GM19240 (cell line): ENCODE measurements at regions not wholly inside any gene's neighbourhood (a gene's known extent, or its start where the extent isn't known, plus 50 kb on each side); places are given as distances from the start of the nearest gene placed in this dataset.
"Not testable (repeated sequence)": the region's sequence is repeated elsewhere in the genome, so short reads cannot be mapped to it uniquely, and the experiment has no call there.

Experiments
- DNase-seq: peaks from one replicate; pipeline ENCODE4 v3.0.0; 2011; ENCODE audit warnings: low spot score; ENCODE audit not compliant: insufficient read length

DNA sequence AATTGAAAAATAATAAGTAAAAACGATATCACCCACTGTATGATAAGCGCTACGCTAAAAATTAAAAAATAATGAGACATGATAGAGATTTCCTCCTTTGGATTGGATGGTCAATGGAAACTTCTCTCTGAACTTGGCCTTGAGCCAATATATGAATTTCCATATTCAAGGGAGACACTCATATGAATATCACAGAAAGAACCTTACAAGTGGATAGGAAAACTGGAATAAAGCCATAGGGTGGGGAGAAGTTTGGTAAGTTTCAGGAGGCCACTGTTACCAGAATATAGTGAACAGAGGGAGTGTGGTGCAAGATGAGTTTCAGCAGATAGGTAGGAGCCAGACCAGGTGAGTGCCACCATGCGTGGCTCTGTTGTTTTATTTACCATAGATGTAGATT, 147.2 kb downstream of the SEM1 start:
- DNase-seq, result no peak

DNA sequence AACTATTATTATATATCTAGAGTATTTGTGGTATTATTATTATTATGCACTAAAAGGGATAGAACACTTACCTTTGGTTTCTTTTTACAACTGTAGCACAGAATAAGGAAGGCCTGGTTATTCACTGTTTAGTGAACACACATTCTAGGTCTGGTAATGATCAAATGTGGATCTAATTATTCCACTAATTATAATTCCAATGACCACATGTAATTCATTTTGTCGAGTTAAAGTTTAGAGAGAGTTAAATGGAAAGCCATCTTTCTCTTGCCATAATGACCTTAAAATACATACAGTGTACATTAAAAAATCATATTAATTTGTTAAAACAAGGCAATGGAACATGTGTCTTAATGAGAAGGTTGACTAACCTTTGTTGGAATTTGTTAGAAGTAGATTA, 147.8 kb downstream of the SEM1 start:
- DNase-seq, result no peak

DNA sequence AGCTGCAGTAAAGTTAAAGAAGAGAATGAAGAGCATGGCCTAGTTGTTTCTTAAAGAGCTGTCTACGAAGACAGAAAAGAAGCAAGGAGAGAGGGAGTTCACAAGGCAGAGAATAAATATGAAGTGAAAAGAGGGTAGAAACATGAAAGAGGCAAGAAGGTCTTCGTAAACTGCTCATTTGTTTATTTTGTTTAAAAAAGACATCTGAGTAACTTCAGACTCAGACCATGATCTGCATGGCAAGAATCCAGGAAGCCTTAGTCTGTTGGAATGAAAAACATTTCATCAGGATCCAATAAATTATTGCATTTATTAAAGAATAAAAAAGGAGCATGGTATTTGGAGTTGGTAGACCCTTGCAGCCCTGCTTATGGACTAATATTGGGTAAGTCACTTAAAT, 151.1 kb downstream of the SEM1 start:
- no peak for DNase-seq

DNA sequence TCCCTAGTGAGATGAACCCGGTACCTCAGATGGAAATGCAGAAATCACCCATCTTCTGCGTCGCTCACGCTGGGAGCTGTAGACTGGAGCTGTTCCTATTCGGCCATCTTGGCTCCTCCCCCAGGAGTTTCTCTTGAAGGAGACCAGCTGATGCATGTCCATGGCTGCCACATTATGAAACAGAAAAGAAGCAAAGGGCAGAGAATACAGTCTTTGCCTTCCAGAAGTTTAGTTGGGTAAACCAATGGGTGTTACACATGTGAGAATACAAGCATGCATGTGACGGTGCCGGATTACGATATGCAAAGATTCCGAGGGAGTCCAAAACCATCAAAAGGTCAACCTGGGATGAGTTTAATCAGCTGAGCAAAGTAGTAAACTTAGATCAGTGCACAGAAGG, 151.6 kb downstream of the SEM1 start:
- DNase-seq, result no peak

DNA sequence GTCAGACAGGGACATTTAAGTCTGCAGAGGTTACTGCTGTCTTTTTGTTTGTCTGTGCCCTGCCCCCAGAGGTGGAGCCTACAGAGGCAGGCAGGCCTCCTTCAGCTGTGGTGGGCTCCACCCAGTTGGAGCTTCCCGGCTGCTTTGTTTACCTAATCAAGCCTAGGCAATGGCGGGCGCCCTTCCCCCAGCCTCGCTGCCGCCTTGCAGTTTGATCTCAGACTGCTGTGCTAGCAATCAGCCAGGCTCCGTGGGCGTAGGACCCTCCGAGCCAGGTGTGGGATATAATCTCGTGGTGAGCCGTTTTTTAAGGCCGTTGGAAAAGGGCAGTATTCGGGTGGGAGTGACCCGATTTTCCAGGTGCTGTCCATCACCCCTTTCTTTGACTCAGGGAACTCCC, 152.0 kb downstream of the SEM1 start:
- DNase-seq, result not testable (repeated sequence)

DNA sequence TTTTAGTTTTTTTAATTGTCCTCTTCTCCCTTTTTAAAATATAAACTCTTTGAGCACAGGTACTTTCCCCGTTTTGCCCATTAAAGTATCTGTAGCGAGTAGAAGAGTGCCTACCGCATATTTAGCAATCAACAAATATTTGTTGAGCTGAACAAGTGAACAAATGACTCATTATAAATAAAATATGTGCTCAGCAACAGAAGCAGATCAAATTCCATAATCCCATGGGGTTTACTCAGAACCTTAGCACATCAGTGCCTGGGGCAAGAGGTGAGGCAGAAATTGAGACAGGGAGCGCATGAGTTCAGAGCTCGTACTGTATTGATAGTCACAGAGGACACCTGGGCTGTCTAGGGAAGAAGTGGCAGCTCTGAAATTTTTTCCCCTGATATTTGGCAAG, 161.0 kb downstream of the SEM1 start:
- DNase-seq, result no peak

DNA sequence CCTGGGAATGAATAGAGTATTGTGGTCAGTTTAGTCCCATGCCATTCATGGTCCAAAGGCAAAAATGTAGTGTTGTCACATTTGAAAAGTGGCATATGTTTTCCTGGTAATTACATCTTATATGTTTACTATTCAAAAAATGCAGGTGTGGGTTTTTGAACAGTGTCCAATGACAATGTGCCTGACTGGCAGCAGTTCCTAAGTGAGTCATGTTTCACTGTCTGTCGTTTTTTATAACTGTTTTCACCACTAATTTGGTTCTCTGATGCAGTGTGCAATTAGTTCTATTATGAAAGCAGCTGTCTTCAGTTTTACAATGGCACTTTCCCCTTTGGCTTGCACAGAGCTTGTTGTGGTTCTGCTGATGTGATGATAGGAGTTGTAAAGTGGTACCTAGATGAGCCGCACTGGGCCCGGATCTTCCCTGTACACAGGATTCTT, 162.3 kb downstream of the SEM1 start:
- DNase-seq, result no peak

DNA sequence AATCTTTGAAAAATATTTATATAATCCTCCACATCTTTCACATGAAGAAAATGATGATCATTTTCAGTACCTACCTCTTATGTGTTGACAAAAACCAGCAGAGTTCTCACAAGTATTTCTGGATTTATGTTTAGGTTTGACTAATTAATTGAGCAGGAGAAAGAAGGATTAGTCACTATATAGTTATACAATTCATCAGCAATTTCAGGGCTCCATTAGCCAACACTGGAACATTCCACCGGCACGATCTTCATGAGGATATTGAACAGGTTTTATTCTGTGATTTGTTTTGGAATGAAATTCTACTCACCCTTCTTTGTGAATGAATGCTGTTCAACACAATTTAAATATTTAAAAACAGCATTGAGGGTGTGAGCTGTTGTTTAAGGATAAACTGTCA, 163.2 kb downstream of the SEM1 start:
- DNase-seq, result no peak

DNA sequence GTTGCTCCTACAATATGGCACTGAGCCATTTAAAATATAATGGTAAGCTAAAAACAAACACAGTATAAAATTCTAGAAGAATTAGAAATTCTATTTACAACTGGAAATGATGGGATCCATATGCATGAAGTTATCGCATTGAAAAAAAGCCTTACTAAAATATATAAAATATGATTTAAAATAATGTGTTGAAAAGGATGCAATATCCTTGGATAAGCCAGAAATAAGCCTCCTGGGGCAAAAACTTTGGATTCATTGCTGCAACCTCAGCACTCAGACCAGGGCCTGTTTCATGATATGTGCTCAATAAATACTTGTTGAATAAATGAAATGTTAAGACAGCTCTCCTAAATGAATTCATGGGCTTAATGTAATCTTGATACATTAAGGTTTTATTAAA, 170.2 kb downstream of the SEM1 start:
- DNase-seq, result no peak

DNA sequence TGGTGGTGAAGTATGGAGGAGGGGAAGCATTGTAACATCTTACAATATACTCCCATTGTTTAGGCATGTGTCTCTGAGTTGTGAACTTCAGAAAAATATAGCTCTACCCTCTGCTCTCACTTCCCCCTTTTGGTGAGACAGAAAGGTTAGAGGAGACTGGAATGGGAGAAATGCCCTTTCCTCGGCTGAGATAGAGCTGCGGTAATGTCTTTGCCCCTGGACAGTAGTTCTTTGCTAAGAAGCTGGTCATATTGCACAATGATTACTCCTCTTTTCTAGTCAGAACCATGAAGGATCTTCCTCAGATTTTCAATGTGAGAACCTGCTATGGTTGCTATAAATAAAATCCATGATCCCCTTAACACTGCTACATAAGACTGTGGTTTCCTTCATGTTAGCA, 171.0 kb downstream of the SEM1 start:
- DNase-seq, result no peak

DNA sequence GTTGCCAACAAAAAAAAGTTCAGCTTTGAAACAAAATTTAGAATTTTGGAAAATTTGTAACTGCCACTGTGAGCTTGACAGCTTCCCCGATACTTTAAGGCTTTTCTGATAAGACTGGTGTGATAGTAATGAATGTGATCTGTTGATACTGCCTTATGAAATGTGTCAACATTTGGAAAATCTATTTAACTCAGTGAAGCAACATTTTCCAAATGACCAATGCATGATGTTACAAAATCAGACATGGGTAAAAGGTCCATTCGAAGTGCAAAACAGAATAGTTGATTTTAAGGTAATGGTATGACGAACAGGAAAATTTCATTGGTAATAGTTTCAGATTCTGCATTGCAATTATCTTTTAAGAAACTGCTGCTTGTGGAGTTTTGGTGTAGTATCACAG, 175.4 kb downstream of the SEM1 start:
- DNase-seq, result no peak

DNA sequence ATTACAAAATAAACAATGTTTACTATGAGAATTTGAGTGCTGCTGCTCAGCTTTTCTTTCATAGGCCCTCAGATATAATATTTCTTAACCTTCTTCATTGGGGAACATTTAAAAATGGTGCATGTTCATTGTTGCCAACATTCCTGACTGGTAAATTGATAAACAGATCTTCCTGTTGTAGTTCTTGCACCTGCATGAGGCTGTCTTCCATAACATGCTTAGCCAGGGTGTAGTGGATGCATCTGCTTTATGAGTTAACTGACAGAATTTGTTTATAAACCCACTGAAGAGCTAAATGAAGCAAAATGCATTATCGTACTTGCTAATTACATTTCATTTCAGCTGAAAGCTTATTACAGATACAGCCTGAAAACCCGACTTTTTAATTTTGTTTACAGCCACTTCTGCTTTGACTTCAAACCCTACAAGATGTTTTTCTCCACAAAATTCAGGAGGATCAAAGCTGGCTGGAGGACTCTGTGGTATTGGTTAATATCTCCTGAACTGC, 177.2 kb downstream of the SEM1 start:
- DNase-seq, result no peak

DNA sequence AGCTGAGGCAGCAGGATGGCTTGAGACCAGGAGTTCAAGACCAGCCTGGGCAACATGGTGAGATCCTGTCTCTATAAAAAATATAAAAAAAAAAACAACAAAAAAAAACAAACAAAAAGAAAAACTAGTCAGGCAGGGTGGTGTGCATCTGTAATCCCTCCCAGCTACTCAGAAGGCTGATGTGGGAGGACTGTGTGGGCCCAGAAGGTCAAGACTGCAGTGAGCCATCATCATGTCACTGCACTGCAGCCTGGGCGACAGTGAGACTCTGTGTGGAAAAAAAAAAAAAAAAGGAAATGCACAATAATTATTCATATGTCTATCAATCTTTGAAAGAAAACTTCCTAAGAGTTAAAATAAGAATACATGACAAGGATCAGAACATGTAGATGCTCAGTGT, 178.3 kb downstream of the SEM1 start:
- DNase-seq, result no peak

DNA sequence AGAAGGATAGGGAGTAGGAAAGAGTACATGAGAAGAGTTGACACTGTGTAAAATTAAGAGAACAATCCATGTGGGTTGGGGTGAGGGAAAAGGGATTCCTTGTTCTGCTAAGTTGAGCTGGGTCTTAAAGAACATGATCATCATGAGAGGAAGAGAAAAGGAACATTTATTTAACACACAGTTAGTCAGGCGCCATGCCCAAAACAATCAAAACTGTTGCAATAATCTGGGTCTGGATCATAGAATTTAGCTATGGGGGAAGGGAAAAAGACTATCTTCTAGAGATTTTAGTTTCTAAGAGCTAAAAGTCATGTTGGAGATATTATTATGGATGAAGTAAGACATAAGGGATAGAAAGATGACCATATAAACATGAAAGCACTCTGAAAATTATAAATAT, 178.9 kb downstream of the SEM1 start:
- no peak for DNase-seq

DNA sequence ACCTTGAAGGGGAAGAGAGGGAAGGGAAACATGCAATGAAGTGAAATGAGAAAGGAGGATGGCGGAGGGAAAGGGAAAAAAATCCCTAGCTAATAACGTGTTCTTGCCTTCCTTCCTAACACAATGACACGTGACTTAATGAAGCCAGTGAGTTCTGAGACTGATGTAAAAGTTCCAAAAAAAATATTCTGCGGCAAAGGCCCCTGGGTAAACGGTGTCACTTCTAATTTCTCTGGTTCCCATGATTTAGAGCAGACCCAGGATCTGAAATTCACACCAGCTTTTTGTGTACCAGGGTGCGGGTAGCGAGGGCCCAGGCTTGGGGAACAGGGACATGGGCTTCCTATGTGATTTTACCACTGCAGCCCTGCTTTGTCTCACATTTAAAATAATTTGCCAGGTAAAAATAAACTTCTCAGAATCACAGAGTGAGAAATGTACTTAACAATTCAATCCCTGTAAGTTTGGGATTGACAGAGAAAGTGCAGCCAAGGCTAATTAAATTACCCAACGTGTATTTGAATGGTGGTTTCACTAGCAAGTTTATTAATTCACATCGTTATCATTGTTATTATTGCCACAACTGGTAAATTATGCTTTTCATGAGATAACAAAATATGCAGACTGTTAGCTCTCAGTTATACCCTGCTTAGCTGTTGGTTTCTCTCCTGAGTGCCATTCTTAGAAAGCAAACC, 182.4 kb downstream of the SEM1 start:
- no peak for DNase-seq

DNA sequence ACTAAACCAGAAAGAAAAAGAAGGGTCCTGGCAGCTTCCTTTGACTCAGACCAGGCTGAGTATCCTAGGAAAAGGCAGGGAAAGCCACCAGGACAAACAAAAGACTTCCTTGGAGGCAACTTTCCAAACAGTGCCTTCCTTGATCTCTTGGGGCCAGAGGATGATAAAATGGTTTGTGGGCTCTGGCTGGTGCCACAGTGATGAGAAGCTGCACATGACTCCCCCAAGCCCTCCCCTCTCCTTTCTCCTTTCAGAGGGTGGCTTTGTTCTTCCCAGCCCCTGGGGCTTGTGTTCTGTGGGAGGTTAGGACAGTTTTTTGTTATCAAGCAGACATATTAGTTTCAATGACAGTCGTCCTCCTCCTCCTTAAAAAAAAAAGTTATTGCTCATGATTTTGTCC, 183.2 kb downstream of the SEM1 start:
- DNase-seq, result no peak

DNA sequence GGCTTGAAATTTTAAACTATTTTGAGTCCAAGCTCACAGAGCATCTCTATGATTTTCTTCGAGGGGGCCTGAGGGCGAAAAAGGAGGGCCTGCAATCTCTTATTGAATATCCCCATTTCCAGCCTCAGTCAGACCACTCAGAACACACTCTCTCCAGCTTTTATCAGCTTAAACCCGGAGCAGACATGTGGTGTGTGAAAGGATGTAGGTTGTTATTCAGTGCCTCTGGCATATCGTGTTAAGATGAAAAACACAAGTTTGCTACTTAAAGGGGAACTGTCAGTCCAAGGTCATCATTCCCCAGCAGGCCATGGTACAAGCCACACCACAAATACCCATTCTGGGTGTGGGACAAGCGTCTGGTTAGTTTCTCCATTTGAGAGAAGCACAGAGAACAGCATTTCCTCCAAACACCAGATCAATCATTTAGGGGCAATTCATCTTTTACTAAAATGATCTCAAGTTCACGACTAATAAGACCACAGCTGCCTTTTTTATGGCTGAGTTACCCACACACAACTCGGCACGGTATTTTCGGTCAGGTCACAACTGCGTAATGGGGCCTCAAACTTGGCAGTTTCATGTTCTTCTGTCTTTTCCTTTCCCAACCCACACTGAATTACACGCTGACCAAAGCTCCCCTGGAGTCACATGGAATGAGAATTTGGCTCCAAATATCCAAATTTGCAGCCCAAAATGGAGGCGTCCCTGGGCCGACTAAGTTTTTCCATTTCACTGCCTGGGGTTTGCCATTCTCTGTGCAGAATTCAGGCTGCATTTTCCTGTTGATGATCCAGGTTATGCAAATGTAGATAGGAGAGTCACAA, 188.4 kb downstream of the SEM1 start:
- DNase-seq, result no peak

DNA sequence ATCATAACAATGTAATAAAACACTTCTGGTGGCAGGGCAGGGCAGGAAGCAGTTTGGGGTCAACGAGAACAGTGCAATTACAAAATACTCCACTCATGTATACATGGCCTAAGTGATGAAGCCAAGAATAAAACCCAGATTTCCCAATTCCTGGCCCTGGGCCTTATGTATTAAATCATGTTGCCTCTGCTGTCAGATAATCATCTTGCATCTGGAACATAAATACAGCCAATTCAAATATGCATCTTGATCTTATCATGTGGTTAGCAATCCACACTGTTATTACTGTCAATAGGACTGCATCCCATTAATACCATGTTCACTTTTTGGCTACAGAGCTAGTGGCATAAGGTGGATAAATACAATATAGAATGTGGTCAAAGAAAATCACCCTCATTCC, 186.5 kb upstream of the SLC25A13 start:
- no peak for DNase-seq

DNA sequence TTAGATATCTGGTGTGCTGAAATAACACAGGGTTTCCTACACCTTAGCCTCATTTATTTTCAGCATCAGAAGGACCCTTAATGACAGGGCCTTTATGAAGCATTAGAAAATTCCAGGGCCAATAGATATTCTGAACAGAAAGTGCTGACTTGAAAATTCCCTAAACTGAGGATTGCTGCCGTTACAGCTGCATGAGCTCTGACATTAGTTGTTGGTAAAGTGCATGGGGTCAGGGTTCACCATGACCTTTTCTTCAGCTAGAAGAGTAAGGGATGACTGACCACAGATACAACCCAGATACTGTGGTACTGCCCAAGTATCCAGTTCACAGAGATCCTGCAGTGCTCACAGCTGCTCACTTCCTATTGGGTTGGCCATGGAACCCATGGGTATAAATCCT, 181.7 kb upstream of the SLC25A13 start:
- no peak for DNase-seq

DNA sequence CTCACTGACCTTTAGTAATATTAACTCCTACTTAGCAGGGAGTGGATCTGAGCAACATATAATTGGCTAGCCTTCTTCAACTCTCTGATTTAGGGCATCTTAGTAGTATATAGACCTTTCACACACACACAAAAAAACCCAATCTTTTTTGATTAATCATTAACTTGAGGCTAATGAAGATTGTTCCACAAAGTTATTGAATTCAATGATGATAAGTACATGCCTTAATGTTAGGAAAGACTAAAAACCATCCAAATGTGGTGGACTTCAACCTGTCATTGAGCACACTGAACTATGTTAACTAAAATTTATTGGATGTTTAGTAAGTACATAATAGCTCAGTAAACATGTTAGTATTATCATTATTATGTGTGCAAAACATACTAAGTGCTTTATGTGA, 179.4 kb upstream of the SLC25A13 start:
- DNase-seq, result no peak

DNA sequence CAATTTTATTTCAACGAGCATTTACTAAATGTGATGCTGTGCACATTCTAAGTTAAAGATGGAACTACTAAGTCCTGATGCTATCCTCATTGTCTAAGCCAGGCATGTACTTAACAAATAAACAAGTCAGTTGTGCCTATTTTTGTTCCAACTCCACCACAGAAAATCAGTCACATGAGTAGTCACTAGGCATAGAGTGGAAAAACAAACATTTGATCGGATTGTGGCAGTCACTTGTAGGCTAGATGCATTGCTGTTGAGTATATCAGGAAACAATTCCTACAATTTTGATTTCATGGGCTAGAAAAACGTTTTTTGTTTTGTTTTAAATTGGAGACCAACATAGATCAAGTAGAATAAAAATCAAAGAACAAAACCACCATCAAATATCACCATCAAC, 177.6 kb upstream of the SLC25A13 start:
- no peak for DNase-seq

DNA sequence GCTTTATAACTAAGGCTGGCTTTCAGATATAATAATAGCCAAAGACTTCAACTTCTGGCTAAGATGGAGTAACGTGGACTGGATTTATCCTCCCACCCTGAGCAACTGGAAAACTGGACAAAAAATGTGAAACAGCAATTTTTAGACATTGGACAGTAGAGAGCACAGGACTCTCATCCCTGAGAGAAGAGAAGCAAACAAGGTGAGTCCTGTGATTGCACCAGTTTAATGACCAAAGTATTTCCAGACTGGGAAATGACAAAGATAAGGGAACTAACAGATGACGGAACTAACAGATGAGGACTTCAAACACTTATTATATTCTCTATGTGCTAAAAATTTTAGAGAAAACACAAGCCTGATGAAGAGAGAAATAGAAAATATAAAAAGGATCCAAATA, 175.7 kb upstream of the SLC25A13 start:
- no peak for DNase-seq

DNA sequence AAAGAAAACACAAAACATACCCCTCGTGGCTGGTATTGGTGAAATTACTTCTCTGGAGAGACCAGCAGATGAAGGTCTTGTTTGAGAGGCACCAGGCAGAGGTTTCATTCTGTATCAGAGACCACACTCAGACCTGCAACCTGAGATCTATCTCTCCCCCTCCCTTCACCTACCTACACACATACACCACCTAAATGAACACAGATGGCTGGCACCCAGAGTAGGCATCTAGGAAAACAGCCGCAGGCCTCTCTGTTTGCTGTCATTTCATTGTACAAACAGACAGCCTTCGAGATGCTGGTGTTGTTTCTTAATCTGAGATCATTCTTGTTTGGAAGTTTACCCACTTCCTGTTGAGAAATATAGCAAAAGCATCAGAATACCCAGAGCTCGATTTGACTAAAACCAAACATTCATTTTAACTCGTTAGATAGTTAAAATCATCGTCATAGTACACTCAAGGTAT, 173.9 kb upstream of the SLC25A13 start:
- no peak for DNase-seq
